D721Med (cell line): ENCODE measurements at regions not wholly inside any gene's neighbourhood (a gene's known extent, or its start where the extent isn't known, plus 50 kb on each side); places are given as distances from the start of the nearest gene placed in this dataset.
"Not testable (repeated sequence)": the region's sequence is repeated elsewhere in the genome, so short reads cannot be mapped to it uniquely, and the experiment has no call there.

Source experiments
- DNase-seq: peaks from one replicate; pipeline ENCODE4 v3.0.0; 2011; ENCODE audit warnings: low spot score; ENCODE audit not compliant: insufficient read length
- FAIRE-seq: peaks from 2 replicates; lab custom pipeline; 2011; peaks lifted over from hg19 to GRCh38; lab: Jason Lieb, UNC
- CTCF ChIP-seq: IDR thresholded peaks from 2 replicates; pipeline ENCODE4 v1.5.1; 2012; ENCODE audit warnings: mild to moderate bottlenecking, control low read depth; ENCODE audit not compliant: insufficient read depth; ENCODE audit errors: missing control alignments

- TF ChIP-seq CTCF, result no peak
- FAIRE-seq (no peak), DNase-seq (no peak)
Measured at GRCh38 chr3:20456511-20456910, 270.5 kb upstream of the SGO1 start.

GRCh38 chr3:20451170-20451569 lies 265.2 kb upstream of the SGO1 start:
- no peak for DNase-seq
- no peak for TF ChIP-seq CTCF
- no peak for FAIRE-seq

GRCh38 chr3:20450611-20451010 lies 264.6 kb upstream of the SGO1 start:
- DNase-seq, result no peak
- TF ChIP-seq CTCF, result no peak
- FAIRE-seq, result no peak

GRCh38 chr3:20442846-20443245 lies 256.8 kb upstream of the SGO1 start:
- no peak for FAIRE-seq
- no peak for TF ChIP-seq CTCF
- DNase-seq, result no peak

- not testable (repeated sequence) for DNase-seq, FAIRE-seq
Measured at GRCh38 chr3:20427268-20427667, 241.3 kb upstream of the SGO1 start.

GRCh38 chr3:20425138-20425537 lies 239.1 kb upstream of the SGO1 start:
- no peak for TF ChIP-seq CTCF

GRCh38 chr3:20424086-20424485 lies 238.1 kb upstream of the SGO1 start:
- no peak for DNase-seq
- TF ChIP-seq CTCF, result no peak
- FAIRE-seq, result no peak

More at GRCh38 chr3:20425138-20425537, 239.1 kb upstream of the SGO1 start:
- DNase-seq, result no peak
- FAIRE-seq, result no peak

- no peak for FAIRE-seq
- no peak for DNase-seq
- no peak for TF ChIP-seq CTCF
Measured at GRCh38 chr3:20422391-20422790, 236.4 kb upstream of the SGO1 start.
